Osteocyte (in vitro differentiated cells): ENCODE measurements at regions not wholly inside any gene's neighbourhood (a gene's known extent, or its start where the extent isn't known, plus 50 kb on each side); places are given as distances from the start of the nearest gene placed in this dataset.

Source experiments
- DNase-seq: peaks from one replicate; pipeline ENCODE4 v3.0.0; 2021; ENCODE audit warnings: mixed read lengths; ENCODE audit not compliant: unreplicated experiment; ENCODE audit errors: extremely low spot score
- H3K27ac Mint-ChIP-seq: one replicate; pipeline ENCODE4 v1.8.0; 2021; ENCODE audit warnings: mild to moderate bottlenecking, mixed read lengths; ENCODE audit not compliant: unreplicated experiment
- H3K27me3 Mint-ChIP-seq: one replicate; pipeline ENCODE4 v1.8.0; 2021; ENCODE audit warnings: mixed read lengths; ENCODE audit not compliant: unreplicated experiment
- H3K36me3 Mint-ChIP-seq: one replicate; pipeline ENCODE4 v1.8.0; 2021; ENCODE audit warnings: mixed read lengths; ENCODE audit not compliant: unreplicated experiment
- H3K4me1 Mint-ChIP-seq: one replicate; pipeline ENCODE4 v1.8.0; 2021; ENCODE audit warnings: mixed read lengths; ENCODE audit not compliant: unreplicated experiment
- H3K4me3 Mint-ChIP-seq: one replicate; pipeline ENCODE4 v1.8.0; 2021; ENCODE audit warnings: mild to moderate bottlenecking, moderate library complexity, mixed read lengths; ENCODE audit not compliant: unreplicated experiment
- H3K9me3 Mint-ChIP-seq: one replicate; pipeline ENCODE4 v1.8.0; 2021; ENCODE audit warnings: mixed read lengths; ENCODE audit not compliant: unreplicated experiment
- TF ChIP-seq, protein P1 (sequence below): fragments of 200-600 bp; sonication (generic); IDR thresholded peaks from 2 replicates; pipeline ENCODE4 v1.5.0; 2021; ENCODE audit warnings: antibody characterized with exemption, mild to moderate bottlenecking, moderate library complexity

DNA sequence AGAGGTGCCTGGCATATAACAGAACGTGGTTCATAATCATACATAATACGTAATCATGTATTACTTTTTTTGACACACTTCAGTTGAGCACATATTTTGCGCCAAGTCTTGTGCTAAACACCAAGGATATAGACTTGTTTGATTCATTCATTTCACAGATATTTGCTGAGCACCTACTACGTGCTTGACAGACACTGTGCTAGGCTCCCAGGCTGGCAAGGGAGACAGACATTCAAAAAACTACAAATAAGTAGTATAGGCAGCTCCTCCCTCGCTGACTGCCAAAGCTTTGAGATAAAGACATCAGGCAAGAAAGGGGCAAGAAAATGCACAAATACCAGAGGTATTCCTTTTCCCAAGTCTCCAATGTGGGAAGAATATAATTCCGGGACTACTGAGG, 122.5 kb upstream of the CPEB4 start:
- no peaks in the 10 kb centered on the region for H3K36me3 Mint-ChIP-seq
- H3K27ac Mint-ChIP-seq: no peak overlapping the region
- peaks cover 3% of the 10 kb centered on the region for H3K27me3 Mint-ChIP-seq
- no peaks in the 10 kb centered on the region for H3K9me3 Mint-ChIP-seq
- no peak for DNase-seq
- peaks cover 43% of the 10 kb centered on the region for H3K4me1 Mint-ChIP-seq
- no peak overlapping the region for H3K4me3 Mint-ChIP-seq
- TF ChIP-seq, protein P1, sequence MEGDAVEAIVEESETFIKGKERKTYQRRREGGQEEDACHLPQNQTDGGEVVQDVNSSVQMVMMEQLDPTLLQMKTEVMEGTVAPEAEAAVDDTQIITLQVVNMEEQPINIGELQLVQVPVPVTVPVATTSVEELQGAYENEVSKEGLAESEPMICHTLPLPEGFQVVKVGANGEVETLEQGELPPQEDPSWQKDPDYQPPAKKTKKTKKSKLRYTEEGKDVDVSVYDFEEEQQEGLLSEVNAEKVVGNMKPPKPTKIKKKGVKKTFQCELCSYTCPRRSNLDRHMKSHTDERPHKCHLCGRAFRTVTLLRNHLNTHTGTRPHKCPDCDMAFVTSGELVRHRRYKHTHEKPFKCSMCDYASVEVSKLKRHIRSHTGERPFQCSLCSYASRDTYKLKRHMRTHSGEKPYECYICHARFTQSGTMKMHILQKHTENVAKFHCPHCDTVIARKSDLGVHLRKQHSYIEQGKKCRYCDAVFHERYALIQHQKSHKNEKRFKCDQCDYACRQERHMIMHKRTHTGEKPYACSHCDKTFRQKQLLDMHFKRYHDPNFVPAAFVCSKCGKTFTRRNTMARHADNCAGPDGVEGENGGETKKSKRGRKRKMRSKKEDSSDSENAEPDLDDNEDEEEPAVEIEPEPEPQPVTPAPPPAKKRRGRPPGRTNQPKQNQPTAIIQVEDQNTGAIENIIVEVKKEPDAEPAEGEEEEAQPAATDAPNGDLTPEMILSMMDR: no peak

DNA sequence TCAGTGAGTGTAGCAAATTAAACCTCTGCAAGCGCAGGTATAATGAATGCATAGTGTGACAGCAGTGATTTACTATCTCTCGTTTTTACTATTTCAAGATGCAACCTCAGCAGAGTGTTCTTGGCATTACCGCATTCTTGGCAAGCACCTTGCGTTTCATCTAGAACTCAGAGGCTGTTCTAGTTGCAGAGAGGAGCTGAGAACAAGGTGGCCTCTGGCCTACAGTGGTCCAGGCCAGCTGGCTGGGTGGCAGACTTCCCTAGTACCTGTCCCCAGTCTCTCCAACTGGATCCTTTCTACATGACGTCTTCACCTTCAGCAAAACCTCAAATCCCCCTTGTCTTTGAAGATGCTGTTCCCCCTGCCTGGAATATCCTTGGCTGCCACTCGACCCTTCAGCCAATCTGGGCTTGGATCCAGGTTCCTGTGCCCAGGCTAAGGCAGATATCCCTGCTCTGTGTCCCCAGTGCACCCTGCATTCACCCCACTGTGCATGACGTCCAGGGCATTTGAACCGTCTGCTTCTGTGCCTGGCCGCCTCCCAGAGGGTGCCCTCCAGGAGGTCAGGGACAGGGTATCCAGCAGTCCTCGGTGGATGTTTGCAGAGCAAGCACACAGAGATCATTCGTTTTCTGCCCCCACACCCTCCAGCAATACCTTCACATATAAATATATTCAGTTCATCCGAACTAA, 120.4 kb upstream of the CPEB4 start:
- DNase-seq: no peak
- peaks cover 3% of the 10 kb centered on the region for H3K27me3 Mint-ChIP-seq
- H3K4me3 Mint-ChIP-seq: no peak overlapping the region
- no peak overlapping the region for H3K27ac Mint-ChIP-seq
- H3K9me3 Mint-ChIP-seq: no peaks in the 10 kb centered on the region
- H3K36me3 Mint-ChIP-seq: no peaks in the 10 kb centered on the region
- peaks cover 35% of the 10 kb centered on the region for H3K4me1 Mint-ChIP-seq
- TF ChIP-seq, protein P1: no peak

DNA sequence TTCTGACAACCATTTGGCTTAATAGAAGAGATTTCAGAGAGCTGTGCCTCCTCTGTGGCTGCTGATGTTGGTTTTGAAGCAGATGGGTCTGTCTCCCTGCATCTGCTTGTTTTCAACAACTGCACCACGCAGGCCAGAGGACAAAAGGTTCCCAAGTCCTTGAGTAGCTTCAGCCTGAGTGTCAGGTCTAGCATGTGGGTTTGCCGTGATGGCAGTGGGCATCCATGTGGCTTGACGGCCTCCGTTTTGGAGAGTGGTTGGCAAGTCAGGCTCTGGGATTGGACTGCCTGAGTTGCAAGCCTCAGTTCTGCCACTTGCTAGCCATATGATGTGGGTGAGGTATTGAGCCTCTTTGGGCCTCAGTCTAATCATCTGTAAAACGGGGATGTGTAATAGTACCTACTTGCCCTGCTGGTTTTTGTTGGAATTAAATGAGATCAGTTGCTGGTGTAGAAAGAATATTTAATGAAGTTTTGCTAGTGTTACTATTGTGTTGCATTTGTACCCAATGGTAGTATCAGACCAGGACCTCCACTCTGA, 119.8 kb upstream of the CPEB4 start:
- H3K4me1 Mint-ChIP-seq: peaks cover 29% of the 10 kb centered on the region
- no peak for DNase-seq
- H3K4me3 Mint-ChIP-seq: no peak overlapping the region
- H3K27ac Mint-ChIP-seq: no peak overlapping the region
- no peaks in the 10 kb centered on the region for H3K9me3 Mint-ChIP-seq
- H3K36me3 Mint-ChIP-seq: no peaks in the 10 kb centered on the region
- peaks cover 3% of the 10 kb centered on the region for H3K27me3 Mint-ChIP-seq
- TF ChIP-seq, protein P1: no peak

DNA sequence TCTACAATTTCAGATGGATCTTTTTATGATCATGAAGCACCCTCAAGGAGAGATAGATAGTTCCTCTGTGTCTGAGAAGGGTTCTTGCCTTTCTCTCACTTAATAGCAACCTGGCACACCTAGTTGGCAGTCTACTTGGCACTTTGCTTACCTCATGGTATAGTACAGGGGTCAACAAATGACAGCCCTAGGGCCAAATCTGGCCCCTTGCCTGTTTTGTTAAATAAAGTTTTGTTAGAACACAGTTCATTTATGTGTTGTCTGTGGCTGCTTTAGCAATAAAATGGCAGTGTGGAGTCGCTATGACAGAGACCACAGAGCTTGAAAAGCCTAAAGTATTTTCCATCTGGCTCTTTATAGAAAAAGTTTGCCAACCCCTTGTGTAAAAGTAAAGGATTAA, 119.3 kb upstream of the CPEB4 start:
- TF ChIP-seq, protein P1: no peak
- peaks cover 3% of the 10 kb centered on the region for H3K27me3 Mint-ChIP-seq
- H3K27ac Mint-ChIP-seq: no peak overlapping the region

DNA sequence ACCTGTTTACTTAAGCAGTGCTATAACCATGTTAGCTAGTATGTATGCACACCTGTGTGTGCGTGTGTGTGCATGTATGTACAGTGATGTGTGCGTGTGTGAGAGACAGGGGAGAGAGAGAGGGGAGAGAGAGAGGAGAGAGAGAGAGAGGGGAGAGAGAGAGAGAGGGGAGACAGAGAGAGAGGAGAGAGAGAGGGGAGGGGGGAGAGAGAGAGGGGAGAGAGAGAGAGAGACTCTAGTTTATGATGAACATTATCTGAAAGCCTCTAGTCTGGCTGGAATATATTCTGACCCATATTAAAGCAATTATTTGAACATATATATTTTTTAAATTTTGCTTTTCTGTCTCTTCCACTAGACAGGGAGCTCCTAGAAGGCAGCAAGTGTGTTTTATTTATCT, 117.5 kb upstream of the CPEB4 start:
- TF ChIP-seq, protein P1: no peak
- H3K27me3 Mint-ChIP-seq: peaks cover 3% of the 10 kb centered on the region
- H3K27ac Mint-ChIP-seq: no peak overlapping the region
- H3K36me3 Mint-ChIP-seq: no peaks in the 10 kb centered on the region
- no peak overlapping the region for H3K4me3 Mint-ChIP-seq
- H3K4me1 Mint-ChIP-seq: peaks cover 8% of the 10 kb centered on the region
- no peak for DNase-seq
- no peaks in the 10 kb centered on the region for H3K9me3 Mint-ChIP-seq

More for the DNA sequence above, 119.3 kb upstream of the CPEB4 start:
- Mint-ChIP-seq H3K4me1 (peaks cover 23% of the 10 kb centered on the region), H3K9me3 (no peaks in the 10 kb centered on the region), H3K4me3 (no peak overlapping the region), H3K36me3 (no peaks in the 10 kb centered on the region)
- DNase-seq: no peak
